Gastroesophageal sphincter (tissue), 3 donors: ENCODE measurements at regions not wholly inside any gene's neighbourhood (a gene's known extent, or its start where the extent isn't known, plus 50 kb on each side); places are given as distances from the start of the nearest gene placed in this dataset.

Experiments
- CTCF ChIP-seq, 4 experiments: fragments of 200-600 bp in 2 of 4; fragments of 450-650 bp in 2 of 4; sonication (generic) in 1 of 4; IDR thresholded peaks; one replicate each; pipeline ENCODE4 v1.5.1; 2017 to 2019; ENCODE audit warnings: antibody characterized with exemption in 4 of 4, mild to moderate bottlenecking in 2 of 4, moderate library complexity in 2 of 4
- EP300 ChIP-seq: sonication (generic); formaldehyde crosslinking; IDR thresholded peaks from one replicate; pipeline ENCODE4 v1.6.1; 2017; ENCODE audit warnings: antibody characterized with exemption, mild to moderate bottlenecking
- POLR2A ChIP-seq, 2 donors: fragments of 450-650 bp; IDR thresholded peaks; one replicate each; pipeline ENCODE4 v1.6.1; 2017; ENCODE audit warnings: antibody characterized with exemption in 2 of 2, mild to moderate bottlenecking in 2 of 2, moderate library complexity in 1 of 2
- POLR2AphosphoS5 ChIP-seq: sonication (generic); formaldehyde crosslinking; IDR thresholded peaks from one replicate; pipeline ENCODE4 v1.6.1; 2017; ENCODE audit warnings: antibody characterized with exemption

DNA sequence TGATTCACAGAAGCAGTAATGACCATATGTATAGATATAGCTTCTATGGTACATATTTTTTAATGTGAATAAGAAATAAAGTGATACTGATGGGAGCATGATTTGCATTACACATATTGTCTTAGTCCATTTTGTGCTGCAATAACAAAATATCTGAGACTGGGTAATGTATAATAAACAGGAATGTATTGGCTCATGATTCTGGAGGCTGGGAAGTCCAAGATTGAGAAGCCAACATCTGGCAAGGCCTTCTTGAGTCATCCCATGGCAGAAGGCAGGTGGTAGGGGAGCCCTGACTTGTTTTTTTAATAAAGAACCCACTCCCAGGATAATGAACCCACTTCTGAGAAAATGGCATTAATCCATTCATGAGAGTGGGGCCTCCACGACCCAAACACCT lies 185.6 kb upstream of the RREB1 start:
- TF ChIP-seq CTCF (IDR thresholded peaks at IDR 0.05) = no peak
- TF ChIP-seq POLR2AphosphoS5 = no peak
- TF ChIP-seq POLR2A (IDR thresholded peaks at IDR 0.05) = no peak
- no peak for TF ChIP-seq EP300
